VCaP (cell line): ENCODE measurements at regions not wholly inside any gene's neighbourhood (a gene's known extent, or its start where the extent isn't known, plus 50 kb on each side); places are given as distances from the start of the nearest gene placed in this dataset.
A peak's percentile ranks its signal among the peaks of the same experiment; 100 is the strongest.

ENCODE experiments used
- H3K27ac ChIP-seq: fragments of 450-650 bp; 2 replicates; pipeline ENCODE4 v1.5.1; 2017
- CTCF ChIP-seq: fragments of 450-650 bp; conservative IDR thresholded peaks from 2 replicates; pipeline ENCODE4 v1.5.1; 2017; ENCODE audit warnings: mild to moderate bottlenecking, moderate library complexity

DNA sequence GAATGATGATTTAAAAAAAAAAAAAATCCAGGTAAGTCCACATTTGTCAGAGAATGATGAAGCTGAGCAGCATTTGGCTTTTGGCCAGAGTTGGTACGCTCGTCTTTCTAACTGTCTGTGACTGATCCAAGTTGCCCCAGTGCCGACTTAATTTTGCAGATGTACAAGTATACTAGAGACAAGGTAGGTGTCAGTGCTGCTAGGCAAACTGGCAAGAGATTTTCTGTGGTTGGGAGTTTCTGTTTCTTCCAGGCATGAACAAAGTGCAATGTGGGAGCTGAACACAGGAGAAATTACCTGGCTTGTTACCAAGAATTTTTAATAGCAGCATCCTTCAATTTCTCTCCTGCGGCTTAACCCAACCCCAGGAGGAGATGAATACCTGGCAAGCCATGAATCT is 307.7 kb downstream of the BUD13 start:
- TF ChIP-seq CTCF: no peak
- no peak overlapping the region for H3K27ac ChIP-seq

DNA sequence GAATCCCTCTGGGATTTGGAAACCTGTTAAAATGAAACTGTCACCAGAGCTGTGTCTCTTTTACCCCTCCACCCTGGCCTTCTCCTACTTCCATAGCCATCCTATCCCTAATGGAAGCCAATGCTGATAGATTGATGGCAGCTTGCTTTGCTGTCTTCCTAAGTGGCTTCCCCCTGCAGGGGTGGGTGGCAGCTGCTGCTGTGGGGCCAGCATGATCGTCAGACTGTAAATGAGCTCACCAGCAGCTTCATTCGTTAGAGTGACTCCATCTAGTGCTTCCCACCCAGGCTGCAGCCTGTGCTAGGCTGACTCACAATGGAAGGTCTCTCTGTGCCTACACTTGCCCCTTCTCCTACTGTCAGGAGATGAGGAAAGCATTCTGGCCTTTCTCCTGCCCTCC is 311.0 kb downstream of the BUD13 start:
- no peak overlapping the region for H3K27ac ChIP-seq
- no peak for TF ChIP-seq CTCF

DNA sequence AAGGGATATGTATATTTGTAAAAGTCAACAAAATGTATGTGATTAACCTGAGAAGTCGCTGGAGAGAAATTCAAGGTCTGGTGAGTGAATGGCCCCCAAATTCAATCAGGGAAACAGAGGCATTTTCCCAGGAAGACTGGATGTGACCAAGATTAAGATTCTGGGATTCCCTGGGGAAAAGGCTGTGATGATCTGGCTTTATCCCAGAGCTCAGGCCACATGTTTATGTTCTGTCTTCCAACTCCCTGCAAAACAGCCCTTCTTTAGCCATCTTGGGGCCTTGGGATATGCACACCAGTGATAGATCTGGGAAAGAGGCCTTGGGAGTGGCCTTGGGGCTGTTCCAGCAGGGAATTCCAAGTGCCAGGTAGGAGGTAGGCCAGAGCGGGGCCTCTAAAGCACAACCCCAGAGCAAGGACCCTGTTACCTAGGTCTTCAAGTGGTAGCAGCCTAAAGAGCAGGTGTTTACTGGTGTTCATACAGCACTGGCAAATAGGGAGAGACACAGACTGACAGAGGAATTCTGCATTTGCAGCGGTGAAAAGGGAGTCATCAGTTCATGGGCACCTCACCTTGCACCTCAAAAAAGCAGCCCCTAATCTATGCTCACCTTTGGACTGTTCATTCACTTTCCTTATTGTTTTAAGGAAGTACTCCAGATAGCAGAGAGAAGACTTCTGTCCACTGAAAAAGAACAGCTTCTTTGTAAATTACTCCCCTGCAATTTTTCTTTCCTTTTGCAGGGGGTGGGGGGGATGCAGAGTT is 312.4 kb downstream of the BUD13 start:
- H3K27ac ChIP-seq: peak overlapping the region; percentile 85
- no peak for TF ChIP-seq CTCF

GRCh38 chr11:116459185-116460045 is 313.4 kb downstream of the BUD13 start:
- peak; percentile 28 for TF ChIP-seq CTCF
- peak overlapping the region; percentile 85 for H3K27ac ChIP-seq

DNA sequence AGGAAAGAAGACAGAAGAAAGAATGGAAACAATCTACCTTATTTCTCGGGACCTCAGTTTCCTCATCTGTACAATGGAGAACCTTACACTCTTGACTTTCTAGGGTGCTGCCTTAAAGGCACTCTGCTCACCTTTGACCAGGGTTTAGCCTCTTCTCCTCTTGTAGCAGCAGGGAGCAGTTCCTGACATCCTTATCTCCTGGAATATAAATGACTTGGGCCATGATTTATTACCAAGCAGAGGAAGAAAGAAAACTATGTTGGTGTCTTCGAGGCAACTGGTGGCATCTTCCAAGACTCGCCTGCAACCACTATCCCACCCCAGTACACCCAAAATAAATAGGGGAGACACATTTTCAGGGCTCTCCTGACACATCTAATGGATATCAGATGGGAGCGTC is 314.2 kb downstream of the BUD13 start:
- peak overlapping the region; percentile 85 for H3K27ac ChIP-seq
- TF ChIP-seq CTCF: no peak

DNA sequence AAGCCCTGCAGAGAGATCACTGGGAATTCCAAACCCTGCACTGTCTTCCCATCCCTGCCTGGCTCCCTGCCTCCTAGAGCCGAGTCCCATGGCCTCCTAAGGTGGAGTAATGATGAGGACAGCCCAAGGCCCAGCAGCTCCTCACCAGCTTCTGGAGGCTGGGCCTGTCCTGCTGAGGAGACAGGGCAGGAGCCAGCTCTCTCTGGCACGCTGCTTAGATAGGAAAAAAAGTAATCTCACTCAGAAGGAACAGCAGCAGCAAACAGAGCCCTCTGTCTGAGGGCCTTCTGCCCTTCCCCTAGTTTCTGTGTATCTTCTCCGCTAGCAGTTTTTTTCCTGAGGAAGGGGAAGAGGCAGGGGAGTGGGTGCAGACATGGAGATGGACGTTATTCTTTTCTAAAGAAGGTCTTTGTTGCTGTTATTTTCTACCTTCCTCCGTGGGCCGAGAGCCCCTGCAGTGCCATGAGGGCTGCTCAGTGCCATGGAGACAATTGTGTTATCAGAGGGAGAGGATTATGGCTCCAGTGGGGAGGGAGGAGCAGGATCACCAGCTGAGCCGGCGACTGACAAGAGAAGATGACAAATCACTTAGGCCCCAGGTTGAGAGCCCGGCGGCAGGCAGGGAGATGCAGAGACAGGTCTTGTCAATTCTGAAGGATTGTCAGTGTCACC is 315.3 kb downstream of the BUD13 start:
- H3K27ac ChIP-seq: no peak overlapping the region

More for the DNA sequence above, 315.3 kb downstream of the BUD13 start:
- TF ChIP-seq CTCF: no peak
